HEK293 (cell line): ENCODE measurements at regions not wholly inside any gene's neighbourhood (a gene's known extent, or its start where the extent isn't known, plus 50 kb on each side); places are given as distances from the start of the nearest gene placed in this dataset.

Experiments
- BCL11A ChIP-seq: fragments of 450-650 bp; formaldehyde crosslinking; IDR thresholded peaks from 2 replicates; pipeline ENCODE4 v1.5.1; 2016; ENCODE audit warnings: low read depth, missing biosample characterization, missing genetic modification characterization
- ZBTB21 ChIP-seq: fragments of 450-650 bp; formaldehyde crosslinking; IDR thresholded peaks from 2 replicates; pipeline ENCODE4 v1.5.1; 2017; ENCODE audit warnings: missing biosample characterization, missing genetic modification characterization
- ZNF747 ChIP-seq: fragments of 450-650 bp; formaldehyde crosslinking; IDR thresholded peaks from 2 replicates; pipeline ENCODE4 v1.5.1; 2016; ENCODE audit warnings: missing biosample characterization, missing genetic modification characterization
- TF ChIP-seq, protein P1 (sequence below): fragments of 450-650 bp; formaldehyde crosslinking; IDR thresholded peaks from 2 replicates; pipeline ENCODE4 v1.5.1; 2016; ENCODE audit warnings: missing biosample characterization, missing genetic modification characterization, low read depth
- TF ChIP-seq, protein P2 (sequence below): fragments of 450-650 bp; formaldehyde crosslinking; IDR thresholded peaks from 2 replicates; pipeline ENCODE4 v1.5.1; 2016; ENCODE audit warnings: missing biosample characterization, missing genetic modification characterization
- TF ChIP-seq, protein P3 (sequence below): fragments of 450-650 bp; formaldehyde crosslinking; IDR thresholded peaks from 2 replicates; pipeline ENCODE4 v1.5.1; 2016; ENCODE audit warnings: missing biosample characterization, missing genetic modification characterization

DNA sequence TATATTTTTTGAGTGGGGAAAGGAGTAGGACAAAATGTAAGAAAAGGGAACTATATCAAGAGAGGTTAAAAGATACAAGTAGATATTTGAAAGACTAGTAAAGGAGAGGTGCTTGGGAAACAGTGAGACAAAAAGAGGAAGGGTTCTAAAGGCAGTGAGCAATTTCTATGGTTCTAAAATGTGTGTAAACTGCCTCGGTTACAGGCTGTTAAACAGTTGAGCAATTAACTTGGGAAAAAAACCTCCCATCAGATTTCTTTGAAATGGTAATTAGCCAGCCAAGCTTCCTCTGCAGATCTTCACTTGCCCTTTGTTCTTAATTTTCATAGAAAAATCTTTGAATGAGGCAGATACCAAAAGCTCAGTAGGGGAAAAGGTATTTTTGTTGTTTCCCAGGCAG is 238.7 kb upstream of the KCNH7 start:
- TF ChIP-seq, protein P1, sequence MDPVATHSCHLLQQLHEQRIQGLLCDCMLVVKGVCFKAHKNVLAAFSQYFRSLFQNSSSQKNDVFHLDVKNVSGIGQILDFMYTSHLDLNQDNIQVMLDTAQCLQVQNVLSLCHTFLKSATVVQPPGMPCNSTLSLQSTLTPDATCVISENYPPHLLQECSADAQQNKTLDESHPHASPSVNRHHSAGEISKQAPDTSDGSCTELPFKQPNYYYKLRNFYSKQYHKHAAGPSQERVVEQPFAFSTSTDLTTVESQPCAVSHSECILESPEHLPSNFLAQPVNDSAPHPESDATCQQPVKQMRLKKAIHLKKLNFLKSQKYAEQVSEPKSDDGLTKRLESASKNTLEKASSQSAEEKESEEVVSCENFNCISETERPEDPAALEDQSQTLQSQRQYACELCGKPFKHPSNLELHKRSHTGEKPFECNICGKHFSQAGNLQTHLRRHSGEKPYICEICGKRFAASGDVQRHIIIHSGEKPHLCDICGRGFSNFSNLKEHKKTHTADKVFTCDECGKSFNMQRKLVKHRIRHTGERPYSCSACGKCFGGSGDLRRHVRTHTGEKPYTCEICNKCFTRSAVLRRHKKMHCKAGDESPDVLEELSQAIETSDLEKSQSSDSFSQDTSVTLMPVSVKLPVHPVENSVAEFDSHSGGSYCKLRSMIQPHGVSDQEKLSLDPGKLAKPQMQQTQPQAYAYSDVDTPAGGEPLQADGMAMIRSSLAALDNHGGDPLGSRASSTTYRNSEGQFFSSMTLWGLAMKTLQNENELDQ (tag by site-specific recombination): no peak
- TF ChIP-seq, protein P2, sequence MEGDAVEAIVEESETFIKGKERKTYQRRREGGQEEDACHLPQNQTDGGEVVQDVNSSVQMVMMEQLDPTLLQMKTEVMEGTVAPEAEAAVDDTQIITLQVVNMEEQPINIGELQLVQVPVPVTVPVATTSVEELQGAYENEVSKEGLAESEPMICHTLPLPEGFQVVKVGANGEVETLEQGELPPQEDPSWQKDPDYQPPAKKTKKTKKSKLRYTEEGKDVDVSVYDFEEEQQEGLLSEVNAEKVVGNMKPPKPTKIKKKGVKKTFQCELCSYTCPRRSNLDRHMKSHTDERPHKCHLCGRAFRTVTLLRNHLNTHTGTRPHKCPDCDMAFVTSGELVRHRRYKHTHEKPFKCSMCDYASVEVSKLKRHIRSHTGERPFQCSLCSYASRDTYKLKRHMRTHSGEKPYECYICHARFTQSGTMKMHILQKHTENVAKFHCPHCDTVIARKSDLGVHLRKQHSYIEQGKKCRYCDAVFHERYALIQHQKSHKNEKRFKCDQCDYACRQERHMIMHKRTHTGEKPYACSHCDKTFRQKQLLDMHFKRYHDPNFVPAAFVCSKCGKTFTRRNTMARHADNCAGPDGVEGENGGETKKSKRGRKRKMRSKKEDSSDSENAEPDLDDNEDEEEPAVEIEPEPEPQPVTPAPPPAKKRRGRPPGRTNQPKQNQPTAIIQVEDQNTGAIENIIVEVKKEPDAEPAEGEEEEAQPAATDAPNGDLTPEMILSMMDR (tag by site-specific recombination): no peak
- TF ChIP-seq BCL11A (tag by site-specific recombination) (no peak), ZNF747 (tag by site-specific recombination) (no peak), ZBTB21 (tag by site-specific recombination) (no peak)
- TF ChIP-seq, protein P3, sequence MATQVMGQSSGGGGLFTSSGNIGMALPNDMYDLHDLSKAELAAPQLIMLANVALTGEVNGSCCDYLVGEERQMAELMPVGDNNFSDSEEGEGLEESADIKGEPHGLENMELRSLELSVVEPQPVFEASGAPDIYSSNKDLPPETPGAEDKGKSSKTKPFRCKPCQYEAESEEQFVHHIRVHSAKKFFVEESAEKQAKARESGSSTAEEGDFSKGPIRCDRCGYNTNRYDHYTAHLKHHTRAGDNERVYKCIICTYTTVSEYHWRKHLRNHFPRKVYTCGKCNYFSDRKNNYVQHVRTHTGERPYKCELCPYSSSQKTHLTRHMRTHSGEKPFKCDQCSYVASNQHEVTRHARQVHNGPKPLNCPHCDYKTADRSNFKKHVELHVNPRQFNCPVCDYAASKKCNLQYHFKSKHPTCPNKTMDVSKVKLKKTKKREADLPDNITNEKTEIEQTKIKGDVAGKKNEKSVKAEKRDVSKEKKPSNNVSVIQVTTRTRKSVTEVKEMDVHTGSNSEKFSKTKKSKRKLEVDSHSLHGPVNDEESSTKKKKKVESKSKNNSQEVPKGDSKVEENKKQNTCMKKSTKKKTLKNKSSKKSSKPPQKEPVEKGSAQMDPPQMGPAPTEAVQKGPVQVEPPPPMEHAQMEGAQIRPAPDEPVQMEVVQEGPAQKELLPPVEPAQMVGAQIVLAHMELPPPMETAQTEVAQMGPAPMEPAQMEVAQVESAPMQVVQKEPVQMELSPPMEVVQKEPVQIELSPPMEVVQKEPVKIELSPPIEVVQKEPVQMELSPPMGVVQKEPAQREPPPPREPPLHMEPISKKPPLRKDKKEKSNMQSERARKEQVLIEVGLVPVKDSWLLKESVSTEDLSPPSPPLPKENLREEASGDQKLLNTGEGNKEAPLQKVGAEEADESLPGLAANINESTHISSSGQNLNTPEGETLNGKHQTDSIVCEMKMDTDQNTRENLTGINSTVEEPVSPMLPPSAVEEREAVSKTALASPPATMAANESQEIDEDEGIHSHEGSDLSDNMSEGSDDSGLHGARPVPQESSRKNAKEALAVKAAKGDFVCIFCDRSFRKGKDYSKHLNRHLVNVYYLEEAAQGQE: no peak
